ENCODE measurements at regions not wholly inside any gene's neighbourhood (a gene's known extent, or its start where the extent isn't known, plus 50 kb on each side); places are given as distances from the start of the nearest gene placed in this dataset.

- intact Hi-C loops (cut with DNase I) = no loop called here
- Histone ChIP-seq H3K4me3 (no peak overlapping the region), H3K4me1 (no peaks in the 10 kb centered on the region), H3K27ac (no peak overlapping the region), H3K9me3 (no peaks in the 10 kb centered on the region), H3K27me3 (peaks cover 0 to 49% (median 0%) of the 10 kb centered on the region in 4 donors), H3K36me3 (no peaks in the 10 kb centered on the region)
- 45 to 56% methylated on average over 8 of the region's 8 CpGs for WGBS, 2 donors
- TF ChIP-seq POLR2A (IDR thresholded peaks at IDR 0.05) = no peak
- TF ChIP-seq, protein P1, sequence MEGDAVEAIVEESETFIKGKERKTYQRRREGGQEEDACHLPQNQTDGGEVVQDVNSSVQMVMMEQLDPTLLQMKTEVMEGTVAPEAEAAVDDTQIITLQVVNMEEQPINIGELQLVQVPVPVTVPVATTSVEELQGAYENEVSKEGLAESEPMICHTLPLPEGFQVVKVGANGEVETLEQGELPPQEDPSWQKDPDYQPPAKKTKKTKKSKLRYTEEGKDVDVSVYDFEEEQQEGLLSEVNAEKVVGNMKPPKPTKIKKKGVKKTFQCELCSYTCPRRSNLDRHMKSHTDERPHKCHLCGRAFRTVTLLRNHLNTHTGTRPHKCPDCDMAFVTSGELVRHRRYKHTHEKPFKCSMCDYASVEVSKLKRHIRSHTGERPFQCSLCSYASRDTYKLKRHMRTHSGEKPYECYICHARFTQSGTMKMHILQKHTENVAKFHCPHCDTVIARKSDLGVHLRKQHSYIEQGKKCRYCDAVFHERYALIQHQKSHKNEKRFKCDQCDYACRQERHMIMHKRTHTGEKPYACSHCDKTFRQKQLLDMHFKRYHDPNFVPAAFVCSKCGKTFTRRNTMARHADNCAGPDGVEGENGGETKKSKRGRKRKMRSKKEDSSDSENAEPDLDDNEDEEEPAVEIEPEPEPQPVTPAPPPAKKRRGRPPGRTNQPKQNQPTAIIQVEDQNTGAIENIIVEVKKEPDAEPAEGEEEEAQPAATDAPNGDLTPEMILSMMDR (IDR thresholded peaks at IDR 0.05) = no peak
- no peak for DNase-seq
These were observed 151.1 kb upstream of the MKI67 start for GRCh38 chr10:128277267-128277840.

- intact Hi-C loops (cut with DNase I) = no loop called here
- no peaks in the 10 kb centered on the region for H3K36me3 ChIP-seq
- 40 to 46% methylated on average over 4 to 5 of the region's 7 CpGs for WGBS, 2 donors
- no peaks in the 10 kb centered on the region for H3K9me3 ChIP-seq
- H3K27me3 ChIP-seq = peaks cover 0 to 39% (median 0%) of the 10 kb centered on the region in 4 donors
- H3K27ac ChIP-seq = no peak overlapping the region
- TF ChIP-seq, protein P1 (IDR thresholded peaks at IDR 0.05) = no peak
- no peak for TF ChIP-seq POLR2A (IDR thresholded peaks at IDR 0.05)
- no peak overlapping the region for H3K4me3 ChIP-seq
- H3K4me1 ChIP-seq = no peaks in the 10 kb centered on the region
- no peak for DNase-seq
These were observed 152.1 kb upstream of the MKI67 start for GRCh38 chr10:128278362-128278761.

GRCh38 chr10:128280271-128280670 lies 154.0 kb upstream of the MKI67 start:
- H3K27me3 ChIP-seq = peaks cover 0 to 48% (median 0%) of the 10 kb centered on the region in 4 donors
- TF ChIP-seq POLR2A (IDR thresholded peaks at IDR 0.05) = no peak
- TF ChIP-seq, protein P1 (IDR thresholded peaks at IDR 0.05) = no peak
- H3K9me3 ChIP-seq = no peaks in the 10 kb centered on the region
- H3K4me3 ChIP-seq = no peak overlapping the region
- H3K36me3 ChIP-seq = no peaks in the 10 kb centered on the region
- 56 to 64% methylated on average over 2 of the region's 2 CpGs for WGBS, 2 donors
- H3K27ac ChIP-seq = no peak overlapping the region
- DNase-seq = no peak
- intact Hi-C loops (cut with DNase I) = no loop called here
- no peaks in the 10 kb centered on the region for H3K4me1 ChIP-seq

GRCh38 chr10:128281343-128281742 lies 155.1 kb upstream of the MKI67 start:
- Histone ChIP-seq H3K27me3 (peaks cover 0 to 52% (median 0%) of the 10 kb centered on the region in 4 donors), H3K4me1 (no peaks in the 10 kb centered on the region), H3K9me3 (no peaks in the 10 kb centered on the region), H3K4me3 (no peak overlapping the region), H3K27ac (no peak overlapping the region), H3K36me3 (no peaks in the 10 kb centered on the region)
- WGBS, 2 donors = 86 to 94% methylated on average over 3 to 6 of the region's 6 CpGs
- no peak for DNase-seq
- intact Hi-C loops (cut with DNase I) = no loop called here
- TF ChIP-seq, protein P1 (IDR thresholded peaks at IDR 0.05) = no peak
- TF ChIP-seq POLR2A (IDR thresholded peaks at IDR 0.05) = no peak

DNA sequence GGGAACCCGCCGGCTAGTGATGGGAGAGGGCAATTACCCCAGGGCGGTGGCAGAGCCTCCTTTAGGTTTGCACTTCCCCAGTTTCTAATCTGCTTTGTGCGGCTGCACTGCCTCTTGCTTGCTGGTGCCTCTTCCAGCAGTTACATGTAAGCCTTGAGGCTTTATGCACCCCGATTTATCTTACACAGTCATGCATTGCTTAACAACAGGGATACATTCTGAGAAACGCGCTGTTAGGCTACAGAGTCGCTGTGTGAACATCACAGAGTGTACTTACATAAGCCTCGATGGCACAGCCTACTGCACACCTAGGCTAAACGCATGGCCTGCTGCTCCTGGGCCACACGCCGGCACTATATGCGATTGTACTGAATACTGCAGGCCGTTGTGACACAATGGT lies 155.6 kb upstream of the MKI67 start:
- Histone ChIP-seq H3K9me3 (no peaks in the 10 kb centered on the region), H3K27ac (no peak overlapping the region), H3K36me3 (no peaks in the 10 kb centered on the region), H3K4me3 (no peak overlapping the region), H3K4me1 (no peaks in the 10 kb centered on the region), H3K27me3 (peaks cover 0 to 57% (median 0%) of the 10 kb centered on the region in 4 donors)
- TF ChIP-seq, protein P1 (IDR thresholded peaks at IDR 0.05) = no peak
- no peak for TF ChIP-seq POLR2A (IDR thresholded peaks at IDR 0.05)
- 84 to 88% methylated on average over 6 to 14 of the region's 14 CpGs for WGBS, 2 donors
- intact Hi-C loops (cut with DNase I) = no loop called here
- DNase-seq = no peak
